ENCODE measurements at regions not wholly inside any gene's neighbourhood (a gene's known extent, or its start where the extent isn't known, plus 50 kb on each side); places are given as distances from the start of the nearest gene placed in this dataset.

- DNase-seq (ENCODE audit: low read depth, low spot score): no peak
- H3K36me3 ChIP-seq (ENCODE audit: control insufficient read depth, insufficient read depth, low read length): no peaks in the 10 kb centered on the region
- H3K4me3 ChIP-seq (ENCODE audit: low read depth in 2 of 2, low read length in 2 of 2): no peak overlapping the region
- H3K4me1 ChIP-seq (ENCODE audit: control insufficient read depth, insufficient read depth, low read length): no peaks in the 10 kb centered on the region
- H3K27me3 ChIP-seq (ENCODE audit: control insufficient read depth, insufficient read depth, low read length): no peaks in the 10 kb centered on the region
- intact Hi-C loops (cut with micrococcal nuclease; ENCODE audit: unreplicated experiment) (no loop called here), in situ Hi-C loops (cut with HindIII; ENCODE audit: low pct_unique_long_range_greater_than_20kb, low sequenced_read_pairs) (no loop called here)
- BruUV-seq (replicated peaks): no TSS peak
- TF ChIP-seq SIN3A (IDR thresholded peaks at IDR 0.05; ENCODE audit: borderline replicate concordance, insufficient read depth, low read depth, low read length): no peak
- TF ChIP-seq TCF7L2 (IDR thresholded peaks at IDR 0.05; ENCODE audit: low read depth, low read length): no peak
- no peak for TF ChIP-seq REST (IDR thresholded peaks at IDR 0.05; ENCODE audit: insufficient read depth in 1 of 2, low read depth in 2 of 2, low read length in 1 of 2)
- TF ChIP-seq POLR2AphosphoS5 (IDR thresholded peaks at IDR 0.05; ENCODE audit: low read depth, low read length): no peak
- TF ChIP-seq CTCF (IDR thresholded peaks at IDR 0.05): no peak
- POLR2A ChIA-PET: no interaction called here
- H3K9me3 ChIP-seq (ENCODE audit: control insufficient read depth, insufficient read depth, low read depth, low read length): no peaks in the 10 kb centered on the region
- H3K27ac ChIP-seq (ENCODE audit: low read length): no peak overlapping the region
- CTCF ChIA-PET: no interaction called here
- no peak for ATAC-seq
These were observed 126.3 kb downstream of the ADAMTS15 start for GRCh38 chr11:130574740-130575139.

GRCh38 chr11:130576146-130576545 lies 127.7 kb downstream of the ADAMTS15 start:
- CTCF ChIA-PET: no interaction called here
- ATAC-seq (no peak), DNase-seq (ENCODE audit: low read depth, low spot score) (no peak)
- no peak for TF ChIP-seq CTCF (IDR thresholded peaks at IDR 0.05)
- no peak for TF ChIP-seq POLR2AphosphoS5 (IDR thresholded peaks at IDR 0.05; ENCODE audit: low read depth, low read length)
- TF ChIP-seq TCF7L2 (IDR thresholded peaks at IDR 0.05; ENCODE audit: low read depth, low read length): no peak
- no peak for TF ChIP-seq SIN3A (IDR thresholded peaks at IDR 0.05; ENCODE audit: borderline replicate concordance, insufficient read depth, low read depth, low read length)
- intact Hi-C loops (cut with micrococcal nuclease; ENCODE audit: unreplicated experiment) (no loop called here), in situ Hi-C loops (cut with HindIII; ENCODE audit: low pct_unique_long_range_greater_than_20kb, low sequenced_read_pairs) (no loop called here)
- H3K4me3 ChIP-seq (ENCODE audit: low read depth in 2 of 2, low read length in 2 of 2): no peak overlapping the region
- no peaks in the 10 kb centered on the region for H3K4me1 ChIP-seq (ENCODE audit: control insufficient read depth, insufficient read depth, low read length)
- no peaks in the 10 kb centered on the region for H3K9me3 ChIP-seq (ENCODE audit: control insufficient read depth, insufficient read depth, low read depth, low read length)
- H3K27ac ChIP-seq (ENCODE audit: low read length): no peak overlapping the region; the same call in 1 of the 2 replicates
- BruUV-seq (replicated peaks): no TSS peak
- no peaks in the 10 kb centered on the region for H3K36me3 ChIP-seq (ENCODE audit: control insufficient read depth, insufficient read depth, low read length)
- POLR2A ChIA-PET: no interaction called here
- no peaks in the 10 kb centered on the region for H3K27me3 ChIP-seq (ENCODE audit: control insufficient read depth, insufficient read depth, low read length)

Measured in Panc1 (cell line).